ENCODE measurements at regions not wholly inside any gene's neighbourhood (a gene's known extent, or its start where the extent isn't known, plus 50 kb on each side); places are given as distances from the start of the nearest gene placed in this dataset.
"Not testable (repeated sequence)": the region's sequence is repeated elsewhere in the genome, so short reads cannot be mapped to it uniquely, and the experiment has no call there.

DNA sequence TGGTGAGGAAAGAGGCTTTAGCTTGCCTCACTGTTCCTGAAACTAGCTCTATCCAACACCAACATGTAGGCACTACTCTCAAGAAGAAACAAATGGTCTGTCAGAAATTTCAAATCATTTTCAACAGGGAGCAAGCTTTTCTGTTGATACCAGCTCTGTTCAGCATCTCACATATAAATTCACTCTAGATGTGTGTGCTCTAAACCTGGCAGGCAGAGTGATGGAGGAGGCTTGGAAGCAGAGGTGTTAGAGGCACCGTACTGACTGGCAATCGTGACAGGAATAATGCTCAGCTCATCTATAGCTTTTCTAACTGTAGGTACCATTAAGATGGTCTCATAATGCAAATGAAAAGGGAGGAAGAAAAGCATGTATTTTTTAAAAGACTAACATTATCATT, 597.2 kb upstream of the NECTIN3 start:
- intact Hi-C loops (cut with micrococcal nuclease) = no loop called here
- ATAC-seq (no peak), DNase-seq (no peak)

DNA sequence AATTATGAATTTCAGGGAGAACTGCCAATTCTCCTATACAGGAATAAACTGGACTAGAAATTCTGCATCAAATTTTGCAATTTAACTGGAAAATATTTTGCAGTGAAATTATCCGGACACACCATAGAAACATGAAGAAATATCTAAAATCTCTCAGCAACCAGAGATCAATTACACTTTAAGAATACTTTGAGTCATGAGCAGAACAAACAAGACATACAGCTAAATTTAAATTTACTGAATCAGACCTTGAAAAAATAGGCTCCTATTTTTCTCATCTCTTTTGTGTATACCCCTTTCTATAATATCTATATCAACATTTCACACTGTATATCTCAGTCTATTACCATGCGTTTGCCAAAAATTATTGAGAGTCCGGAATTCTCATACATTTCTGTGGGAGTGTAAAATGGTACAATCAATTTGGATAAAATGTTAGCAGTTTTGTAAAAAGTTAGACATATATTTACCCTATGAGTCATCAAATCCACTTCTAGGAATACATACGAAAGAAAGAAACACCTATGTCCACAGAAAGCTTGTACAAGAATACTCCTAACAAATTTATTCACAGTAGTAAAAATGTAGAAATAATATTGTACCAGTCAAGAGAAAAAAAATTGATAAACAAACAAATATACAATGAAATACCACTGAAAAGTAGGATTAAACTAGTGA, 593.1 kb upstream of the NECTIN3 start:
- intact Hi-C loops (cut with micrococcal nuclease) = no loop called here
- ATAC-seq (no peak), DNase-seq (no peak)

DNA sequence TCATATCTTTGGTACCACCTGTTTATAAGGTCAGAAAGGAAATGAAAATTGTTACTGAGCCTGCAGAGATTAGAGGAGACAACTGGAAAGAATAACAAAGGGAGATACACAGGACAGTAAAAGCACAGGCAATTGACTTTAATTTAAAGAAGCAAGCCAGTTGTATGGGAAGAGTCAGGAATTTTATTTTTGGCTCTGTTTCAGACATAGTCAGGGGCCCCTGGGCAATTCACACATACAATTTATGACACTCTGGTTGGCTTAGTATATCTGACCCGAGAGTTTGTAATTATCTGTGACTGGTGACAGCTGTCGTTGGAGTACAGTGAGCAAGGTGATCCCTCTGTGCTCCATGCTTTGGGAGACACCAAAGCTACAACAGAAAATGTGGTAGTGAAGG, 591.9 kb upstream of the NECTIN3 start:
- ATAC-seq = no peak
- intact Hi-C loops (cut with micrococcal nuclease) = no loop called here
- no peak for DNase-seq

DNA sequence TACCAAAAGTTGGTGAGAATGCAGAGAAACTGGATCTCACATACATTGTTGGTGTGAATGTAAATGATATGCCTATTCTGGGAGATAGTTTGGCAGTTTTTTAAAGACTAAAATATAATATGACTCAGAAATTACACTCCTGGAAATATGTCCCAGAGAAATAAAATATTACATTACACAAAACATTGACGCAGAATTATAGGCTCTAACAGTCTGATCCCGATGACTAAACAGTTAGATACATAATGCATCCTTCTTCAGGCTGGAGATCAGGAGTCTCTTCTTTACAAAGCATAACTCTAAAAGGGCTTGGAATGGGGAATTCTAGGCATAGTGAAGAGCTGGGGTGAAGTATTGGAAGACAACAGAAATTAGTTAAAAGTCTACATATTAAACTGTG, 586.2 kb upstream of the NECTIN3 start:
- no peak for ATAC-seq
- intact Hi-C loops (cut with micrococcal nuclease) = no loop called here
- DNase-seq = no peak

DNA sequence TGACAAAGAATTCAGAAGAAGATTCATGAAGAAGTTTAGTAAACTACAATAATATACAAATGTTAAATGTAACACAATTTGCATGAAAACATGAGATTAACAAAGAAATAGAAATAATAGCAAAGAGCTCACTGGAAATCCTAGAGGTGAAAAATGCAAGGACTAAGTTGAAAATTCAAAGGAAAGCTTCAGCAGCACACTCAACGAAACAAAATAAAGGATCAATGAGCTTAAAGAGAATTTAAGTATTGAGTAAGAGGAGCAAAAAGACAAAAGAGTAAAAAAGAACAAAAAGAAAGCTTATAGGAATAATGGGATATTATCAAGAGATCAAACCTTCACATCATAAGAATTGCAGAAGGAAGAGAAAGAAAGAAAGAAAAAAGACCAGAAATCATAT, 583.8 kb upstream of the NECTIN3 start:
- intact Hi-C loops (cut with micrococcal nuclease) = no loop called here

DNA sequence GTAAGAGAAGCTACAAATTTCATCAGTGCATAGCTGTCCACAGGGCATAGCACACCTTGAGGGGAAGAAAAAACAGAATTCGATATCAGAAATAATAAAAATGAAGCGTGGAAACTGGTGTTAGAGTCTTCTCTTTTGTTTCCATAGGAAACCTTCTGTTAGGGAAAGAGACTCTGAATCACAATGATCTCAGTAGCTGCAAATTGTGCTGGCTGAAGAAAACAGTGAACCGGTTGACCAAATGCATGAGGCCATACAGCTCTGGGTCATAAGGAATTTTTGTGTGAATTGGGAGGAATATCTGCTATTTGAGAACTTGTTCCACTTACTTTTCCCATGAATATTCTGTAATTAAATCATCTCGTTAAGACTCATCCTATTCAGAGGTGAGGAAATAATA, 580.2 kb upstream of the NECTIN3 start:
- DNase-seq (no peak), ATAC-seq (no peak)
- intact Hi-C loops (cut with micrococcal nuclease) = no loop called here

More for the DNA sequence above, 583.8 kb upstream of the NECTIN3 start:
- DNase-seq (no peak), ATAC-seq (no peak)

DNA sequence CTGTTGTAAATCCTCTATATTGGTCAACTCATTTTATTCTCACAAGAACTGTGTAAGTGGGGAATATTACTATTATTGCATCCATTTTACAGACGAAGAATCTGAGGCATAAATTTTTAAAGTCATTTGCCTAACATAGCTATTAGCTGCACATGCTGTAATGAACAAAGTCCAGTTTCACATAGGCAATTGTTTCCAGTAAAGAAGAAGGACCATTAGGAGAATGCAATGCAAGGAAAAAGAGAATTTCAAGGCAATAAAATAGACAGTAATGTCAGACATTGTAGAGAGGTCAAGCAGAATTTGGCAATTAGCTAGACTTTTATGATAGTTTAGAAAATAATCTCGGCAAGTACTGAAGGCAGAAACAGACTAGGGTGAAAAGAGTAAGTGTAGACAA, 578.7 kb upstream of the NECTIN3 start:
- intact Hi-C loops (cut with micrococcal nuclease) = no loop called here
- ATAC-seq (no peak), DNase-seq (no peak)

DNA sequence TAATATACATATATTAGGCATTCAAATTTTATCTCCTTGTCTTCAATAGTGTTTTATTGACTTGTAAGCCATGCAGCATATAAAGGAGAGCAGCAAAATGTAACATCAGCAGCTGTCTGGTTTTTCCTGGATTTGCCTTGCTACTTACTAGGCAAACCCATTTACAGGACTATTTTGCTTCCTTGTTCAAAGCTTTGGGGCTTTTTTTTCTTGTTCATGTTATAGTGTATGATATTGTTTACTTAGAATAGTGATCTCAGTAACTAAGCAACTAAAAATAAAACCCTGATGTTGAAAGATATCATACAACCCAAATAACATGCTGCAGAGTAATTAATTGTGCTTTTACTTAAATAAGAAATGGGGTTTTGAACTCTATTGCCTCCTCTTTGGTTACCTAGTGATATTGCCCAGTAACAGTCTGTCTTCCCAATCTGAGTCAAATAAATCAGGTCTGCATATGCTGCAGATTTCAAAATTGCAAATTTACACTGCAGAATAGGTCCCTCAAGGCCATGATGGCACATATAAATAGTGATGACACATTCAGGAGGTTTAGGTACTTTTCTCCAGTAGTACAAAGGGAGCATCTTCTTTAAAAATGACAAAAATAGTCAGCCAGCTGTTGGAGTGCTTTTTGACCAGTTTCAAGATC, 578.1 kb upstream of the NECTIN3 start:
- intact Hi-C loops (cut with micrococcal nuclease) = no loop called here
- no peak for DNase-seq
- ATAC-seq = no peak

DNA sequence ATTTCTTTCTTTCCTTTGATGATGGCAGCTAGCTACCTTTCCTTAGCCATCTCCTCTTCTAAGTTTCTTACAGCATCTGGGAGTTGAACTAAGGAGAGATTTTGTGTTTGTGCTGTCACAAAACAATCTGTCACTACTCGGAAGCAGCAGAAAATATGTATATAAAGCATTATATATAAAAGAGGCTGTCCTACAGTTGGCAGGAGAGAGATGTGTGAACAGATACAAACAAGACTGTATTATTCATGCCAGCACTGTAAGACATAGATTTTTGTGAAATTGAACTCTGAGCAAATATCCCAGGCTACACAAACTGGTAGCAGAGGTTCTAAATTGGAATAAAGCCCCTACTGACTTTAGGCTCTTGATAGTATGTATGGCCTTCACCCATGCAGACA, 577.5 kb upstream of the NECTIN3 start:
- intact Hi-C loops (cut with micrococcal nuclease) = no loop called here
- DNase-seq (no peak), ATAC-seq (no peak)

DNA sequence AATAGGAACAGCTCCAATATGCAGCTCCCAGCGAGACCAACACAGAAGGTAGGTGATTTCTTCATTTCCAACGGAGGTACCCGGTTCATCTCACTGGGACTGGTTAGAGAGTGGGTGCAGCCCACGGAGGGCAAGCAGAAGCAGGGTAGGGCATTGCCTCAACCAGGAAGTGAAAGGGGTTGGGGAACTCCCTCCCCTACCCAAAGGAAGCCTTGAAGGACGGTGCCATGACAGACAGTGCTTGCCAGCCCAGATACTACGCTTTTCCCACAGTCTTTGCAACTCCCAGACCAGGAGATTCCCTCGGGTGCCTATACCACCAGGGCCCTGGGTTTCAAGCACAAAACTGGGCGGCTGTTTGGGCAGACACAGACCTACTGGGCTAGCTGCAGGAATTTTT, 576.9 kb upstream of the NECTIN3 start:
- DNase-seq = no peak
- intact Hi-C loops (cut with micrococcal nuclease) = no loop called here
- no peak for ATAC-seq

DNA sequence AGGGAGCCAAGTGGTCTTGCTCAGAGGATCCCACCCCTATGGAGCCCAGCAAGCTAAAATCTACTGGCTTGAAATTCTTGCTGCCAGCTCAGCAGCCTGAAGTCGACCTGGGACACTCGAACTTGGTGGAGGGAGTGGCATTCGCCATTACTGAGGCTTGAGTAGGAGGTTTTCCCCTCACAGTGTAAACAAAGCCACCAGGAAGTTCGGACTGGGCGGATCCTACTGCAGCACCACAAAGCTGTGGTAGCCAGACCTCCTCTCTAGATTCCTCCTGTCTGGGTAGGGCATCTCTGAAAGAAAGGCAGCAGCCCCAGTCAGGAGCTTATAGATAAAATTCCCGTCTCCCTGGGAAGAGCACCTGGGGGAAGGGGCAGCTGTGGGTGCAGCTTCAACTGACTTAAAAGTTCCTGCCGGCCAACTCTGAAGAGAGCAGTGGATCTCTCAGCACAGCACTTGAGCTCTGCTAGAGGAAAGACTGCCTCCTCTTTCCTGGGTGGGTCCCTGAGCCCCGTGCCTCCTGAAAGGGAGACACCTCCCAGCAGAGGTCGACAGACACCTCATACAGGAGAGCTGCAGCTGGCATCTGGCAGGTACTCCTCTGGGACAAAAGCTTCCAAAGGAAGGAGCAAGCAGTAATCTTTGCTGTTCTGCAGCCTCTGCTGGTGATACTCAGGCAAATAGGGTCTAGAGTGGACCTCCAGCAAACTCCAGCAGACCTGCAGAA, 576.3 kb upstream of the NECTIN3 start:
- no peak for DNase-seq
- intact Hi-C loops (cut with micrococcal nuclease) = no loop called here
- ATAC-seq = no peak

DNA sequence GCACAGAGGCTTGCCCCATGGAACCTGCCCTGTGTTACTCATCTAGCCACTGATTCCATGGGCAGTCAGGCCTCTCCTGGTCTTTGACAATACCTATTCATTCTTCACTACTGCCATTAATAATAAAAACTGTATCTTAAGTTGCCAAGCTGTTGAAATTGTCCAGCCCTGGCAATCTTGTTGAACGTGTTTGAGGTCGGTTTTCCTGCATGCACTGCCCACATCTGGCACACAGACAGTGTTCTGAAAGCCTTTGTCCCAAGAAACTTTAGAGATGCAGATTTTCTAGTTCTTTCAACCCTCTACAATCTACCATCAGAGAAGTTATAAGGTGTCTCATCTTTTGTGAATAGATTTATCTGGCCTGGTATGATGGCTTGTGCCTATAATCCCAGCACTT, 567.2 kb upstream of the NECTIN3 start:
- intact Hi-C loops (cut with micrococcal nuclease) = no loop called here
- DNase-seq = no peak
- no peak for ATAC-seq

DNA sequence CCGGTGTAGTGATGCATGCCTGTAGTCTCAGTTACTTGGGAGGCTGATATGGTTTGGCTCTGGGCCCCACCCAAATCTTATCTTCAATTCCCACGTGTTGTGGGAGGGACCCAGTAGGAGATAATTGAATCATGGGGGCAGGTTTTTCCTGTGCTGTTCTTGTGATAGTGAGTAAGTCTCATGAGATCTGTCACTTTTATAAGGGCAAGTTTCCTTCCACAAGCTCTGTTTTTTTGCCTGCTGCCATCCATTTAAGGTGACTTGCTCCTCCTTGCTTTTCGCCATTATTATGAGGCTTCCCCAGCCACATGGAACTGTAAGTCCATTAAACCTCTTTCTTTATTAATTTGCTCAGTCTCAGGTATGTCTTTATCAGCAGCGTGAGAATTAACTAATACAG, 566.7 kb upstream of the NECTIN3 start:
- no peak for ATAC-seq
- intact Hi-C loops (cut with micrococcal nuclease) = no loop called here
- no peak for DNase-seq

DNA sequence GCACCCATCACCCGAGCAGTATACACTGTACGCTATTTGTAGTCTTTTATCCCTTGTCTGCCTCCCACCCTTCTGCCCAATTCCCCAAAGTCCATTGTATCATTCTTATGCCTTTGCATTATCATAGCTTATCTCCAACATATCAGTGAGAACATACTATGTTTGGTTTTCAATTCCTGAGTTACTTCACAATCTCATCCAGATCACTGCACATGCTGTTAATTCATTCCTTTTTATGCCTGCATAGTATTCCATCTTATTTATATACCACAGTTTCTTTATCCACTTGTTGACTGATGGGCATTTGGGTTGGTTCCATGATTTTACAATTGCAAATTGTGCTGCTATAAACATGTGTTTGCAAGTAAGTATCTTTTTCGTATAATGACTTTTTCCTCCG, 564.7 kb upstream of the NECTIN3 start:
- intact Hi-C loops (cut with micrococcal nuclease) = no loop called here
- ATAC-seq (no peak), DNase-seq (no peak)

DNA sequence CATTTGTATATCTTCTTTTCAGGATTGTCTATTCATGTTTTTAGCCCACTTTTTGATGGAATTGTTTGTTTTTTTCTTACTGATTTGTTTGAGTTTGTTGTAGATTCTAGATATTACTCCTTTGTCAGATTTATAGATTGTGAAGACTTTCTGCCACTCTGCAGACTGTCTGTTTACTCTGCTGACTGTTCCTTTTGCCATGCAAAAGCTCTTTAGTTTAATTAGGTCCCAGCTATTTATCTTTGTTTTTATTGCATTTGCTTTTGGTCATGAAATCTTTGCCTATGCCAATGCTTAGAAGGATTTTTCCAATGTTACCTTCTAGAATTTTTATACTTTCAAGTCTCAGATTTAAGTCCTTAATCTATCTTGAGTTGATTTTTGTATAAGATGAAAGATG, 564.0 kb upstream of the NECTIN3 start:
- DNase-seq; intact Hi-C loops (cut with micrococcal nuclease); ATAC-seq: not testable (repeated sequence)

DNA sequence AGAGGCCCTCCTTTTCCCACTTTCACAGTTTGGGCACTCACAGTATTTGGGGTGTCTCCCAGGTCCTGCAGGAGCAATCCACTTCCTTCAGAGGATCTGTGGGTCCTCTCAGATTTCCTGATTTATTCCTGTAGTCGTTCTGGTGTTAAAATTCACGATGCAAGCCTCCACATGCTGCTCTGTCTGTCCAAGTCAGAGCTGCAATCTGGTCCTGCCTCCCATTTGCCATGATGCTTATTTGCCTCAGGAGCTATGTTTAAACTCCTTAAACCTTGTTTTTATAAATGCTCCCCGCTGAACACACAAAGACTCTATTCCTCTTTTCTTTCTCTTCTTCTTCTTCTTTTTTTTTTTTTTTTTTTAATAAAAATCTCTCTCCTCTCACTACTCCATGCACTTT, 558.7 kb upstream of the NECTIN3 start:
- DNase-seq = no peak
- no peak for ATAC-seq
- intact Hi-C loops (cut with micrococcal nuclease) = loop anchor here (5.0 kb wide), 1 partner anchor 781 kb away; no protein-coding TSS in a partner anchor

DNA sequence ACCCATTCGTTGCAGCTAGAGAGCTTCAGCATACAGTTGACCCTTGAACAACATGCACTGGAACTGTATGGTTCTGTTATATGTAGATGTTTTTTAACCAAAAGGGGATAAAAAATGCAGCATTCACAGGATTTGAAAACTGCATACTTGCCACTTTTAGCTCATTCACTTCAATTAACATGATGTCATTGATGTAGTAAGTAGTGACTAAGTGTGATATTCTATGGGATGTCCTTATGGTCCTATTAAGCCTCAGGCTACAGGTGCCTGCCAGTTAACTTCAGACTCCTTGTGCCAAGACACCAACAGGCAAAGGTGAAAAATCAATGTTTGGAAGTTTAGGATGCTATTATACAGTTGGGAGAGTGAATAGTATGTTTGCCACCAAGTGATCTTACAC, 553.6 kb upstream of the NECTIN3 start:
- ATAC-seq = no peak
- no peak for DNase-seq
- intact Hi-C loops (cut with micrococcal nuclease) = no loop called here

DNA sequence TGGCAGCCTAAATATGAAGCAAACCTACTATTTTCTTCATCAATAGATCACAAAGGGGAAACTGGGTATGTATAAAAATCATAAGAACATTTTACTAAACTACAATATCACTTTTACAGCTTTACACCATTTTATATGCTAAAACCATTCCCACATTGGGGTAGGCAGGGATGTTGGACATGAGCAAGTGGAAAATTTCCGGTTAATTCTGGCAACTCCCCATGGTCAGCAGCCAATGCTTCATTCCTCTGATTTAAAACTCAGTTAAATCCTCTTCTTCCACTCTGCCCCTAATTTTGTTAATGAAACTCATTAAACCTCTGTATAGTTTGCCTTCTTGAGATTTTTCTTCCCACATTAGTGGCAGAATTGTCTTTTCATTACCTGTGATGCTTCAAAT, 552.5 kb upstream of the NECTIN3 start:
- intact Hi-C loops (cut with micrococcal nuclease) = no loop called here
- no peak for DNase-seq
- no peak for ATAC-seq

DNA sequence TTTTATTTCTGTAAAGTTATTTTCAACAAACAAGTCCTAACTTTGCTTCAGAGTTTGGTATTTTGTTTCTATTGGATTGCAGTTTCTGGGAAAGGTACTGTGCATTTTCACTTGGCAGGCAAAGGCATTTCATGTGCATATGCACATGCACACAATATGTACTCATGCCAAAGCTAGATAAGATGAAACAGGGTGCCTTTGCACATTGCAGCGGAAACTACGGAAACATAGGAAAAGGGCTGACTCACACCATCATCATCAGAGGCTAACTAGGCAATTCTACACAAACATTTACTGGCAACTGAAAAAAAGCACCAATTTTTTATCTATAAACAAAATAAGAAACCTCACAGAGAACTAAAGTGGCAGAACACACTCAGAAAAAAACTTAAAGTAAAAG, 550.6 kb upstream of the NECTIN3 start:
- intact Hi-C loops (cut with micrococcal nuclease) = no loop called here
- DNase-seq (no peak), ATAC-seq (no peak)

DNA sequence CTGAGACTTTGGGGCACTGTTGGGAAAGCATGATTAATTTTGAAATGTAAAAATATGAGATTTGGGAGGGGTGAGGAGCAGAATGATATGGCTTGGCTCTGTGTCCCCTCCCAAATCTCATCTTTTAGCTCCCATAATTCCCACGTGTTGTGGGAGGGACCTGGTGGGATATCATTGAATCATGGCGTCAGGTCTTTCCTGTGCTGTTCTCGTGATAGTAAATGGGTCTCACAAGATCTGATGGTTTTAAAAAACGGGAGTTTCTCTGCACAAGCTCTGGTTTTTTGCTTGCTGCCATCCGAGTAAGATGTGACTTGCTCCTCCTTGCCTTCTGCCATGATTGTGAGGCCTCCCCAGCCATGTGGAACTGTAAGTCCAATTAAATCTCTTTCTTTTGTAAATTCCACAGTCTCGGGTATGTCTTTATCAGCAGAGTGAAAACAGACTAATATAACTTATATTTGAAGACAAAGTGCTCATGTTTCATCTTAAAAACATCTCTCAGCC, 546.0 kb upstream of the NECTIN3 start:
- intact Hi-C loops (cut with micrococcal nuclease); ATAC-seq; DNase-seq: not testable (repeated sequence)

Data from left ventricle myocardium superior (tissue), 1 donor.